Colon (tissue), 2 donors: ENCODE measurements at regions not wholly inside any gene's neighbourhood (a gene's known extent, or its start where the extent isn't known, plus 50 kb on each side); places are given as distances from the start of the nearest gene placed in this dataset.

ENCODE experiments used
- FAIRE-seq: peaks from 2 replicates; lab custom pipeline; 2012; peaks lifted over from hg19 to GRCh38; lab: Jason Lieb, UNC
- donor health status: control.
- donor health status: control.

DNA sequence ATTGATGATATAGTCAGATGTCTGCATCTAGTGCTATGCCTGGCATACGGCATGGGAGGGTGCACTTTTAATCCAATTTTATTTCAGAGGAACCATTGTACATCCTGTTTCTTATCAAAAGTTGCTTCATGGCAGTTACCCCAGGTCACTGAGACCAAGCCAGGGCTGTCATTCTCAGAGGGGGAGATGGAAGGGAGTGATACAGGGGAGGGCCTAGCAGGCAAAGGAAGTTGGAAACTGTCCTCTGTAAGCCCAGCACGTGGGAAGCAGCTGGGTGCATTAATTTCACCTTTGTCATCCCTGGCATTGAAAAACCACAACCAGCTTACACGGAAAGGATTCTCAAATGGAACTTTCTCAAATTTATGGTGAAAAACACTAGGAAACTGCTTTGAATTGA lies 458.7 kb upstream of the ADAMTS5 start:
- FAIRE-seq, result no peak

DNA sequence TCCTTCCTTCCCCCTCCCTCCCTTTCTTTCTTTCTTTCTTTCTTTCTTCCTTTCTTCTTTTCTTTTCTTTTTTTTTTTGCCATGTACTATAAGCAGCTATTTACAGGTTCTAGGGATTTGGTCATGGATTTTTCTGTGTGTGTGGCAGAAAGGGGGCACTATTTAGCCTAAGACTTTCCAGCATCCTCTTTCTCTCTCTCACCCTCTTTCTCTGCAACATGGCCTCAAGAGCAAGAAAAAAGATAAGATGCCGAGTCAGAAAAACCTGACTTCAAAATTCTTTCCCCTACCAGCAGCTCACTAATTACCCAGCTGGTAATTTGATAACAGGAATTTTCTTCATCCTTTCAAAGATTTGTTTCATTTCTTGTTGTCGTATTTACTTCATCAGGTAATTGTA lies 458.3 kb upstream of the ADAMTS5 start:
- FAIRE-seq, result no peak

DNA sequence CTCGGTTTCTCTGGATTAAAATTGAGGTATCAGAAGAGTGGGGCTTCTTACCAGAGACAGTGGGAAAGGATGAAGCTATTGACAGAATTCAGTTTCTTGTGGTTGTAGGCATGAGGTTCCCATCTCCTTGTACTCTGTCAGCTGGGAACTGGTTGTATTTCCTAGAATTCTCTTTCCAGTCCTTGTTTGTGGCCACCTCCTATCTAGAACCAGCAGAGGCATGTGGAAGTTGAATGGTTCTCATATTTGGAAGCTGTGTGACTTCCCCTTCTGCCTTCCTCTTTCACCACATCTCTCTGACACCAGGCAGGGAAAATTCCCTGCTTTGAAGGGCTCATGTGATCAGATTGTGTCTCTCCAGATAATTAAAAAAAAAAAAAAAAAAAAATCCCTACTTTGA lies 457.7 kb upstream of the ADAMTS5 start:
- no peak for FAIRE-seq

DNA sequence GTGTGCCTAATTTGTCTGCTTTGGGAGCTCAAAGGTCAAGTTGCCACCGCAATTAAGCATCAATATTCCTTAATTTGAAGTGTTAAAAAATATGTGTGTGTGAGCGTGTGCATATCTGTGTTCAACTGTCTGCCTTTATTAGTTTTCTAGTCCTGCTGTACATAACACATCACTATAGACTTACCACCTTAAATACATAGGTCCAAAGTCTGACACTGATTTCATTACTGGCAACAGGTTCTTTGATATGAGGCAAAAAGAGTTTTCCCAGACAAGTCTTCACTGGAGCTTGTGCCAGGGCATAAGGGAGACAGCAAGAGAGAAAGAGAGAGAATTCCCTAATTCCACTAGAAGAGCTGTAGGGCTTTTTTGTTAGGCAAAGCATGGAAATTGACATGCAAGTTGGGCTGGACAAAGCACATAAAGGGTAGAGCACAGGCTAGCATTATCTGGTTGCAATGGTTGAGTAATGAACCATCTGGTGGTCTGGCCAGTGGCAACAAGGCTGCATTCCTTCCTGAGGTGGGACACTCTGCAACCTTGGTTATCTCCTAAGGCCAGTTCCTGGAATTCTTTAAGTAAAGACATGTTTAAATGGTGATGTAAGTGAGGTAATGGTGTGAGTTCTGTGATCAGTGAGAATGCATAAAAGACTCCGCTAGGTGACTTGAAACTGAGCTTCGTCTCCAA lies 457.2 kb upstream of the ADAMTS5 start:
- FAIRE-seq, result no peak

- FAIRE-seq, result no peak
Measured at GRCh38 chr21:27423038-27423437, 456.1 kb upstream of the ADAMTS5 start.

GRCh38 chr21:27422435-27422834 lies 455.5 kb upstream of the ADAMTS5 start:
- FAIRE-seq, result no peak

- no peak for FAIRE-seq
Measured at GRCh38 chr21:27421654-27422053, 454.8 kb upstream of the ADAMTS5 start.

DNA sequence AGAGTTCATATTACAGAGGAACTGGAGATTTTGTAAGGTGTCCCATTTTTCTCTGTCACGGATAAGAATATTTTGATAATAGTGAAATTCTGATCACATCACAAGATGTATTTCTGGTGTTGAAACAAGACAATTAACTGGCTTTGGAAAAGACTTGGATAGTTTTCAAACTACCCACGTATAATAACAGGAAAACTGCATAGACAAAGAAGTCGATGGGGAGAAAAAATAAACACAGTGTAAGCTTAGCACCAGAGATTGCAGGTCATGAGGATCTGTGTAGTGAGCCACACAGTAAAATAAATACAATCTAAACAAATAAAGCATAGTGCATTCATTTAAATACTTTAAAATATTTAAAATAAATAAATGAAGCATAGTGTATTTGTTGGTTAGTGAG lies 452.3 kb upstream of the ADAMTS5 start:
- FAIRE-seq, result no peak

GRCh38 chr21:27418346-27418745 lies 451.5 kb upstream of the ADAMTS5 start:
- peak; percentile 55 for FAIRE-seq

DNA sequence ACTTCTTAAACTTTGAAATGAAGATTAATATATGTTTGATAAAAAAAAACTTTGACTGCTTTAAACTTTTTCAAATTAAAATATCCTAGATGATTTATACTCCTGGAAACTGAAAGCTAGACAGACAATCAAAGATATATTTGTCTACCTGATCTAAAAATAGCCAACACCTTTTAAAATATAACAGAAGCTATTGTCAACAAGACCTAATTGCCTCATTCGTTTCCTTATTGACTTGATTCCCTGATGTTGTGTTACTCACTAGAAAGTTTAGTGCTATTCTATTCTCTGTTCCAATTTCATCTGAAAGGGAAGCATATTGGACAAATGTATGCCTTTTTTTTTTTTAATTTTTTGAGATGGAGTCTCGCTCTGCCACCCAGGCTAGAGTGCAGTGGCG lies 445.6 kb upstream of the ADAMTS5 start:
- FAIRE-seq, result peak; percentile 75

GRCh38 chr21:27408826-27409225 lies 441.9 kb upstream of the ADAMTS5 start:
- FAIRE-seq, result no peak

DNA sequence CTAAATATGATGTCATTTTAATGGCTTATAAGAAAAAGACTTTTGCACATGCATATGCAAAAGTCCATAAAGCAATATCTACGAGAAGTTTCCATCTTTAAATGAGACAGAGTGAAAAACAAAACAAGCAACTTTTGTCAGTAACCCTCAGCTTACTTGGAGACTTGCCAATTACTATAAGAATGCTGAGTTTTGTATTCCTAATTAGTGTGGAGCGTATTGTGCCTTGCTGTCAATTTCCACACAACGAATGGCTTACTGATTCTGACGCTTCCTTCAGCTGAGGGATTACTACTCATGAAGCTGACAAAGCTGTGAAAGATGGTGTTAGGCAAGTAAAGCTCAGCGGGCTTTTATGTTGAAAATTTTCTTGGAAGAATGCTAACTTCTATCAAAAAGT lies 440.4 kb upstream of the ADAMTS5 start:
- no peak for FAIRE-seq

- FAIRE-seq, result no peak
Measured at GRCh38 chr21:27406300-27407009, 439.6 kb upstream of the ADAMTS5 start.

DNA sequence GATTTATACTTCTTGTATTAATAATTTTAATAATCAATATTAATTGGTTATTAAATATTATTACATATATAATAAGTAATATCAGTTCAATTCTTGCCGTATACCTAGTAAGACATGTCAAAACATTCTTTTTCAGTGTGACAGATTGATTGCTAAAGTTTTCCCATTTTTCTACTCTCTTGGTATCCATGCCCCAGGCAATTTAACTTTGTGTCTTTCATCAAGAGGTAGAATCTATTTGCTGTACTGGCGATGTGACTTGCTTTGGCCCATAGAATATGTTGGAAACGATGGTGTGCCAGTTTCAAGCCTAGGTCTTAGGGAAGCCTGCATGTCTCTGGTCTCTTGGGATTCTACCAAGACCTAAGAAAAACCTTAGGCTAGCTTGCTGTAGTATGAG lies 436.1 kb upstream of the ADAMTS5 start:
- peak; percentile 31 for FAIRE-seq

DNA sequence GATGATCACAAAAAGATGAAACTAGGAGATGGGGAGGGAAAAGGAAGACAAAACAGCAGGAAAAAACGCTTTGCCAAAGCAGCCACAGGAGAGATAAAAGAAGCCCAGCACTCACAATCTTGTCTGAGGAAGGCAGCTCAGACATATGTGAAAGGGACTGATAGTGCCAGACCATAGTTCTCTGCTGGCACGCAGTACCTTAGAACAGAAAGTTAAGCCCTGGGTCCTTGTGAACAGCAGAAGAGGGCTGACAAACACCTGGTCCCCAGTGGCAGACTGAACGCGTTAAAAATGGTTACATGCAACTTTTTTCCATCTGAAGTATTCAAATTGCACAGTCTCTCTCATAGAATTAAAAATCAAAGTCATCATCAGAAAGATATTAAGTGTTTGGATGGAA lies 433.2 kb upstream of the ADAMTS5 start:
- FAIRE-seq, result no peak

DNA sequence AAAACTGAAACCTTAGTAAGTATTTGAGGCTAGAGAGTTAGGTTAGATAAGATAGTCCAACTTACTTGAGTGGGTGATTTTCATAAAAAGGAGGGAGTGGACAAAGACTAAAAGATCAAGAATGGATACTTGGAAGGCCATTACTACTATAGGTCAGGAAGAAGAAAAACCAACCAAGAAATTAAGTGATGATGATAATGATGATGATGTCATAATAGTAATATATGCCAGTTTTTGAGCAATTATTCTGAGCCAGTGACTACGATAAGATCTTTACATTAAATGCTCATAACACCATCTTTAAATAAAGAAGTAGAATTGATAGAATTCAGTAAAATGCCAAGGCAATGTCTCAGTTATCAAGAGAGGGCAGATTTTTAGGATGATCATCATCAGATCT lies 430.7 kb upstream of the ADAMTS5 start:
- FAIRE-seq, result no peak

DNA sequence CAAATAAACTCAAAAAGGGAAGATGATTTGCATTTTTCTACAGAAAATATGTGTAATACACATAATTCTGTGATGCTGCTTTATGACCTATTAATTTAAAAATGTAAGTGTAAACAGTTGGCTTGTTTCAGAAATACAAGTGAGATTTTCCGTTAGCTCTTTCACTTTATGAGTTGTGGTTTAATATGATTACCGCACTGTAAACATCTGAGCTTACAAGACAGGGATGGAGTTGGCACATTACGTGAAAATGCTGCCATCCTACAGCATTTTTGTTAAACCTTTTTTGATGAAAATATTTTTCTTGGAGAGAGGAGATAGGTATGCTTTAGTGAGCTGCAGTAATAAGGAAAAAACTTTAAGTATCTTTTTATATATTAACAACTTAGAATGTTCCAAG lies 426.8 kb upstream of the ADAMTS5 start:
- no peak for FAIRE-seq

GRCh38 chr21:27391990-27392389 lies 425.1 kb upstream of the ADAMTS5 start:
- no peak for FAIRE-seq

DNA sequence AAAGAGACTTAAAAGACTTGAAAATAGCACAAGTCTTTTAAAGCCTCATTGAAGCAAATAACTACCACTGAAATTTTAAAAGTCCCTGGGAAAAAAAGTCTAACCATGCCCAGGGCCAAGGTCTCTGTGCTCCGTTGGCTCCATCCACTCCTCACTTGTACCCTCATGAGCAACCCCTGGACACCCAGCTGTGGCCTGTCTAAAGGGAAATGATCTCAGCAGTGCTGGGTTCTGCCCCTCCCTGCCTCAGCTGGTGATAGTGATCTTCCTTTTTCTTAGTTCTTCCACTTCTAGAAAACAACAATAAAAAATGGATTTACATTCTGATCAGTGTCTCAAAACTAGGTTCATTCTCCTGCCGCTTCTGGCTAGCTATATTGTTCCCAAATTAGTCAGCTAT lies 423.5 kb upstream of the ADAMTS5 start:
- no peak for FAIRE-seq

DNA sequence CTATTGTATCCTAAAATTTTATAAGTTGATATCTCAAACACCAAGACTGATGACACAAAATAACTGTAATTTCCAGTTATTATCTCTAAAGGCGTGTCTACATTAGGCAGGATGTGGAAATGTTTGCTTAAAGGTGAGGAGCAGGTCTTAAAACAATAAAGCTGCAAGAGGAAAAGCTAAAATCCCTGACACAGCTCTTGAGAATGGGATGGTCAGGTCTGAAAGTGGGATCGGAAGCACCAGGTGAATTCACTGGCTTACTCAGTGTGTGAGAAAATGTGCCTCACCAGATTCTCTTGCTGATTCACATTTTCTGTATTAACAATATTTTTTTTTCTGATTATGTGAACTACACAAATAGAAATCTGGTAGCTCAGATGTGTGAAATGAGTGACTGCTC lies 421.9 kb upstream of the ADAMTS5 start:
- no peak for FAIRE-seq

DNA sequence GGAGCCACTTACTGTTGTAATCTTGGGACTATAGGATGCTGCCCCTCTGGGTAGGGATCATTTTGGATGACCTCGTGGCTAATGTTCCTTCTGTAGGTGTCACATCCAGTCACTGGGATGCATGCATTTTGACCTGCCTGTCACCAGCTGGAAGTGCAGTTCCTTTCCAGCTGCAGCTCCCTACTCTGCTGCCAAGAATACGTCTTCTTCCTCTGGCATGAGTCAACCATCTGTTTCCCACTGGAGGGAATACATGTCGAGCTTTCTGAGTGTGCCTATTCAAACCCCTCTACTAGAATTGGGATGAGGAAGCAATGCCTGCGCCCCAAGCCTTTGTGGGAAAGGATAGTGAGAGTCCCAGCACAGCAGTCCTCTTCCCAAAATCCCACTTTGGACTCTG lies 415.5 kb upstream of the ADAMTS5 start:
- FAIRE-seq, result no peak

GRCh38 chr21:27380303-27380702 lies 413.4 kb upstream of the ADAMTS5 start:
- no peak for FAIRE-seq

GRCh38 chr21:27379354-27379753 lies 412.5 kb upstream of the ADAMTS5 start:
- no peak for FAIRE-seq

DNA sequence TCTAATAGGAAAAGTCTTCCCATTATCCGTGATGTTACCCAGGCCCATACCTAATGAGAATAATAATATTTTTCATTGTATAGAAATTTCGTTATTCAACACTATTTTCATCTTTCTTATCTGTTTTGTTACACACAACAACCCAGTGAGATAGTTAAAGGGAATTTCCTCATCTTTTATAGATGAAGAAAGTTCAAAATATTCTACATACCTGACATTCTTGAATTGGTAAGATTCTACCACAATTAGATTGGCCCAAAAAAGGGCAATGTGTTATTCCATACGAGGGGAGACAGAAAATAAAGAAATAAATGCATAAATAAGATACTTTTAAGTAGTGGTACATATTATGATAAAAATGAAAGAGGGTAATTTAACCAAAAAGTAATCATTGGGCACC lies 405.5 kb upstream of the ADAMTS5 start:
- no peak for FAIRE-seq
